Endothelial cell of umbilical vein (primary cell): ENCODE measurements at regions not wholly inside any gene's neighbourhood (a gene's known extent, or its start where the extent isn't known, plus 50 kb on each side); places are given as distances from the start of the nearest gene placed in this dataset.

Experiments used
- BruUV-seq: library from RNA; stranded (reverse); fragments of 400-500 nt; replicated peaks from 2 replicates; lab custom pipeline; 2021; lab: Mats Ljungman, UMichigan
- CTCF ChIA-PET: fragments of 300-600, 350-600 bp; sonication (Branson Sonifier 250); formaldehyde crosslinking; loops from one replicate; lab custom pipeline; 2021; ENCODE audit warnings: antibody characterized with exemption, inconsistent platforms; lab: Charles Lee
- POLR2A ChIA-PET: fragments of 300-600, 350-600 bp; sonication (Branson Sonifier 250); formaldehyde crosslinking; loops from one replicate; lab custom pipeline; 2021; ENCODE audit warnings: antibody characterized with exemption, inconsistent platforms; lab: Charles Lee
- DNase-seq: peaks from one replicate; pipeline ENCODE4 v3.0.0-alpha.2; 2011; ENCODE audit warnings: low read depth, low spot score
- FAIRE-seq: peaks from 2 replicates; lab custom pipeline; 2011; peaks lifted over from hg19 to GRCh38; lab: Jason Lieb, UNC
- H2AFZ ChIP-seq: 2 replicates; pipeline ENCODE4 v1.6.0; 2012; ENCODE audit warnings: low read depth, low read length, control low read depth, inconsistent platforms
- H3K27ac ChIP-seq: 2 replicates; pipeline ENCODE4 v1.5.1; 2011; ENCODE audit warnings: low read depth, mild to moderate bottlenecking, control low read depth, low read length, moderate library complexity; ENCODE audit not compliant: insufficient read depth
- H3K27me3 ChIP-seq, 2 experiments: 2 replicates each; pipeline versions ENCODE4 v1.6.0 to v1.6.1; 2011; ENCODE audit warnings: low read length in 2 of 2, mixed read lengths in 1 of 2; ENCODE audit not compliant: control insufficient read depth in 2 of 2, insufficient read depth in 2 of 2
- H3K36me3 ChIP-seq, 2 experiments: 2 replicates in 1 of 2; 3 replicates in 1 of 2; pipeline ENCODE4 v1.5.1; 2011; ENCODE audit warnings: low read length in 2 of 2, mild to moderate bottlenecking in 1 of 2, moderate library complexity in 1 of 2; ENCODE audit not compliant: control insufficient read depth in 2 of 2, insufficient read depth in 2 of 2; ENCODE audit errors: extremely low read depth in 1 of 2
- H3K4me1 ChIP-seq: 3 replicates; pipeline ENCODE4 v1.5.1; 2011; ENCODE audit warnings: mild to moderate bottlenecking, low read length; ENCODE audit not compliant: control insufficient read depth, insufficient read depth; ENCODE audit errors: extremely low read depth
- H3K4me2 ChIP-seq: 2 replicates; pipeline ENCODE4 v1.6.1; 2011; ENCODE audit warnings: low read length, control low read depth, mixed read lengths; ENCODE audit not compliant: insufficient read depth
- H3K4me3 ChIP-seq, 3 experiments: fragments of 200-600 bp in 1 of 3; sonication (generic), shearing (Covaris generic) in 1 of 3; replicated peaks in 1 of 3; 2 replicates each; pipeline ENCODE4 v1.5.1; 2011 to 2016; ENCODE audit warnings: control low read depth in 3 of 3, low read length in 3 of 3, mild to moderate bottlenecking in 2 of 3, inconsistent platforms in 1 of 3, low read depth in 1 of 3, moderate library complexity in 1 of 3; ENCODE audit not compliant: insufficient read depth in 1 of 3
- H3K79me2 ChIP-seq: 2 replicates; pipeline ENCODE4 v1.6.0; 2012; ENCODE audit warnings: low read length, inconsistent platforms; ENCODE audit not compliant: control insufficient read depth, insufficient read depth
- H3K9ac ChIP-seq: replicated peaks from 2 replicates; pipeline ENCODE3; 2011; ENCODE audit warnings: low read length, control low read depth; ENCODE audit not compliant: insufficient read depth; ENCODE audit errors: extremely low read depth
- H3K9me1 ChIP-seq: replicated peaks from 3 replicates; pipeline ENCODE4 v1.6.0; 2011; ENCODE audit warnings: mild to moderate bottlenecking, low read length; ENCODE audit not compliant: control insufficient read depth, insufficient read depth; ENCODE audit errors: extremely low read depth
- H3K9me3 ChIP-seq: replicated peaks from 2 replicates; pipeline ENCODE4 v1.5.1; 2012; ENCODE audit warnings: low read length, inconsistent platforms; ENCODE audit not compliant: control insufficient read depth, insufficient read depth
- H4K20me1 ChIP-seq: replicated peaks from 2 replicates; pipeline ENCODE3; 2011; ENCODE audit warnings: mild to moderate bottlenecking, low read length; ENCODE audit not compliant: control insufficient read depth, insufficient read depth; ENCODE audit errors: extremely low read depth
- EZH2 ChIP-seq: IDR thresholded peaks from 2 replicates; pipeline ENCODE4 v1.6.1; 2012; ENCODE audit warnings: borderline replicate concordance, low read depth, mild to moderate bottlenecking, moderate library complexity, low read length, inconsistent platforms; ENCODE audit not compliant: severe bottlenecking
- FOS ChIP-seq: IDR thresholded peaks from 2 replicates; pipeline ENCODE4 v1.6.1; 2011; ENCODE audit warnings: mild to moderate bottlenecking, low read length, moderate library complexity, borderline replicate concordance; ENCODE audit not compliant: insufficient read depth
- GATA2 ChIP-seq: IDR thresholded peaks from 2 replicates; pipeline ENCODE4 v1.7.0; 2011; ENCODE audit warnings: low read depth, mild to moderate bottlenecking, moderate library complexity, mixed read lengths, low read length; ENCODE audit not compliant: insufficient read length, insufficient read depth
- JUN ChIP-seq: IDR thresholded peaks from 2 replicates; pipeline ENCODE4 v1.6.1; 2011; ENCODE audit warnings: borderline replicate concordance, low read depth; ENCODE audit not compliant: insufficient read length, insufficient read depth
- MAX ChIP-seq: IDR thresholded peaks from 2 replicates; pipeline ENCODE4 v1.6.1; 2011; ENCODE audit not compliant: insufficient read depth, insufficient read length
- MYC ChIP-seq: IDR thresholded peaks from one replicate; pipeline ENCODE4 v1.6.1; 2011; ENCODE audit warnings: mild to moderate bottlenecking, low read depth, low read length
- POLR2A ChIP-seq: IDR thresholded peaks from 2 replicates; pipeline ENCODE4 v1.6.1; 2012; ENCODE audit warnings: low read depth, mild to moderate bottlenecking, control low read depth, low read length
- POLR2AphosphoS5 ChIP-seq: IDR thresholded peaks from 2 replicates; pipeline ENCODE4 v1.6.1; 2012; ENCODE audit warnings: low read depth, mild to moderate bottlenecking, control low read depth, low read length, moderate library complexity; ENCODE audit not compliant: insufficient read depth
- dilution Hi-C: fragments of 300-500 bp; cut with MboI; formaldehyde crosslinking; loops from one replicate; pipeline ENCODE4 v1.15.0; 2019; ENCODE audit warnings: low sequenced_read_pairs; ENCODE audit not compliant: extremely low pct_ligation_motif_present
- intact Hi-C: fragments of 100-400 bp; cut with micrococcal nuclease; formaldehyde crosslinking; loops from one replicate; pipeline ENCODE4 v1.10.0; 2022
- TF ChIP-seq, protein P1 (sequence below), 2 donors: IDR thresholded peaks; 1 replicate in 1 of 2; 2 replicates in 1 of 2; pipeline ENCODE4 v1.5.1; 2011; ENCODE audit warnings: low read length in 2 of 2, mild to moderate bottlenecking in 2 of 2, moderate library complexity in 2 of 2, control low read depth in 1 of 2, inconsistent platforms in 1 of 2, low read depth in 1 of 2; ENCODE audit not compliant: insufficient read depth in 1 of 2; ENCODE audit errors: extremely low read depth in 1 of 2

DNA sequence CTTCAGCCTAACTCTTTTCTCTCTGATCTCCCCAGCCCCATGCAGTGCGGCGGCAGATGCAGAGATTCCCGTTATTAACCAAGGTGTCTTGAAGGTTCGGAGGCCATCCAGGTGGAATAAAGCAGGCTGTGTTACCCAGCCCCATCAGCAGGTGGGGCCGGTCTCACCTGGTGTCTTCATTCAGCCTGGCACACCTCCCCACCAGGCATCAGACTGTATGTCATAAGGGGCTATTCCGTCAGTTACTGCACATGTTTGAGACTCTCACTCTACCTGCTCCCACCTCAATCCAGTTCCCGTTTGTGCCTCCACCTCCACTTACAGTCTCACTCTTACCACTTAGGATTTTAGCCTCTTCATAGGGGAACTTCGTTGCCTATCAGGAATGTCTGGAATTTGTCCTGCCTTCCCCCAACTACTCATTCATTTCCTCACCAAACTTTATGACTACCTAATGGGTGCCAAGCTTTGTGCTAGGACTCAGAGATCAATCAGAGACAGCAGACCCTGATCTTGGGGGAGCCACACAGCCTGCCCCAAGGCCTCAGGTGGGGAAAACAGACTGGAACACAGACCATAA is 170.2 kb downstream of the PLPP3 start:
- Histone ChIP-seq H3K79me2 (no peaks in the 10 kb centered on the region), H3K27me3 (no peaks in the 10 kb centered on the region), H3K9me3 (no peaks in the 10 kb centered on the region), H3K9ac (no peak overlapping the region), H3K27ac (no peak overlapping the region), H2AFZ (no peak overlapping the region), H3K4me3 (no peak overlapping the region), H3K4me1 (peaks cover 19% of the 10 kb centered on the region), H3K4me2 (no peak overlapping the region), H3K9me1 (no peaks in the 10 kb centered on the region), H4K20me1 (no peaks in the 10 kb centered on the region), H3K36me3 (no peaks in the 10 kb centered on the region)
- POLR2A ChIA-PET = no interaction called here
- TF ChIP-seq, protein P1, sequence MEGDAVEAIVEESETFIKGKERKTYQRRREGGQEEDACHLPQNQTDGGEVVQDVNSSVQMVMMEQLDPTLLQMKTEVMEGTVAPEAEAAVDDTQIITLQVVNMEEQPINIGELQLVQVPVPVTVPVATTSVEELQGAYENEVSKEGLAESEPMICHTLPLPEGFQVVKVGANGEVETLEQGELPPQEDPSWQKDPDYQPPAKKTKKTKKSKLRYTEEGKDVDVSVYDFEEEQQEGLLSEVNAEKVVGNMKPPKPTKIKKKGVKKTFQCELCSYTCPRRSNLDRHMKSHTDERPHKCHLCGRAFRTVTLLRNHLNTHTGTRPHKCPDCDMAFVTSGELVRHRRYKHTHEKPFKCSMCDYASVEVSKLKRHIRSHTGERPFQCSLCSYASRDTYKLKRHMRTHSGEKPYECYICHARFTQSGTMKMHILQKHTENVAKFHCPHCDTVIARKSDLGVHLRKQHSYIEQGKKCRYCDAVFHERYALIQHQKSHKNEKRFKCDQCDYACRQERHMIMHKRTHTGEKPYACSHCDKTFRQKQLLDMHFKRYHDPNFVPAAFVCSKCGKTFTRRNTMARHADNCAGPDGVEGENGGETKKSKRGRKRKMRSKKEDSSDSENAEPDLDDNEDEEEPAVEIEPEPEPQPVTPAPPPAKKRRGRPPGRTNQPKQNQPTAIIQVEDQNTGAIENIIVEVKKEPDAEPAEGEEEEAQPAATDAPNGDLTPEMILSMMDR (IDR thresholded peaks at IDR 0.05; ENCODE audit: extremely low read depth in 1 of 2, insufficient read depth in 1 of 2, low read depth in 1 of 2, low read length in 2 of 2) = peak in 1 of 2 donors; percentile 6
- no peak for TF ChIP-seq GATA2
- dilution Hi-C loops = no loop called here
- intact Hi-C loops = no loop called here
- BruUV-seq = no TSS peak
- FAIRE-seq (no peak), DNase-seq (no peak)
- CTCF ChIA-PET = interaction anchor here (0.9 to 1.2 kb wide), 3 partner anchors 79 to 170 kb away, joined by 3 to 4 read pairs (median 3); partner anchors contain the start of gene PLPP3

DNA sequence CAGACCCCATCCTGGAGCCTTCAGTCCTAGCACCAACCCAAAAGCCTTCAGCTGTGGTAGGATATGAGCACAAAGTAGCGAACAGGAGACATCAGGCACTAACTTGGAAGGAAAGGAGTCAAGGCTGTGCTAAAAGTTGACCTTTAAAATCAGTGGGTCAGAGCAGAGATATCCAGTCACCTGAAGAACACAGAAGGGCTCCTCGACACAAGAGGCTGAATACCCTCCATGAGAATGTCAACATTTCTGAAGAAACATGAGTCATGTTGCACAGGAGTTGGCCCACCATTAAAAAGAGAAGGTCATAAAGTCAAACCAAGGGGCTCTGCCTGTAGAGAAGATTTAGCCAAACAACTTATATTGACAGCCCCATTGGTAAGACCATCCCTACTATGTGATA is 172.5 kb downstream of the PLPP3 start:
- Histone ChIP-seq H3K4me2 (no peak overlapping the region), H2AFZ (no peak overlapping the region), H3K27ac (no peak overlapping the region), H3K27me3 (no peaks in the 10 kb centered on the region), H3K4me3 (no peak overlapping the region), H3K9me3 (no peaks in the 10 kb centered on the region), H3K9ac (no peak overlapping the region), H4K20me1 (no peaks in the 10 kb centered on the region), H3K9me1 (no peaks in the 10 kb centered on the region), H3K36me3 (no peaks in the 10 kb centered on the region), H3K79me2 (no peaks in the 10 kb centered on the region), H3K4me1 (peaks cover 16% of the 10 kb centered on the region)
- no peak for TF ChIP-seq GATA2
- TF ChIP-seq MAX = no peak
- no peak for TF ChIP-seq JUN
- TF ChIP-seq, protein P1 (IDR thresholded peaks at IDR 0.05; ENCODE audit: extremely low read depth in 1 of 2, insufficient read depth in 1 of 2, low read depth in 1 of 2, low read length in 2 of 2) = no peak
- TF ChIP-seq EZH2 = no peak
- TF ChIP-seq POLR2A = no peak
- no peak for TF ChIP-seq MYC
- no peak for TF ChIP-seq FOS
- TF ChIP-seq POLR2AphosphoS5 = no peak
- ChIA-PET CTCF (interaction anchor here (0.9 kb wide), 1 partner anchor 11 kb away, joined by 4 read pairs; no protein-coding TSS in a partner anchor), POLR2A (no interaction called here)
- DNase-seq = no peak
- FAIRE-seq = no peak
- dilution Hi-C loops (no loop called here), intact Hi-C loops (no loop called here)
- BruUV-seq = no TSS peak
